GM23248 (cell line): ENCODE measurements at regions not wholly inside any gene's neighbourhood (a gene's known extent, or its start where the extent isn't known, plus 50 kb on each side); places are given as distances from the start of the nearest gene placed in this dataset.

Source experiments
- EZH2 ChIP-seq: fragments of 200-600 bp; sonication (generic); IDR thresholded peaks from 2 replicates; pipeline ENCODE4 v1.6.1; 2018; ENCODE audit warnings: antibody characterized with exemption, mild to moderate bottlenecking; ENCODE audit not compliant: insufficient read depth, poor library complexity, severe bottlenecking
- EZH2phosphoT487 ChIP-seq: fragments of 200-600 bp; sonication (generic); IDR thresholded peaks from 2 replicates; pipeline ENCODE4 v1.6.1; 2018; ENCODE audit warnings: antibody characterized with exemption, moderate library complexity, mild to moderate bottlenecking, low read depth; ENCODE audit not compliant: insufficient read depth

- TF ChIP-seq EZH2phosphoT487, result no peak
- TF ChIP-seq EZH2, result no peak
Observed at GRCh38 chr10:2019281-2019680, 282.0 kb upstream of the ADARB2 start.
